ENCODE measurements at regions not wholly inside any gene's neighbourhood (a gene's known extent, or its start where the extent isn't known, plus 50 kb on each side); places are given as distances from the start of the nearest gene placed in this dataset.
"Not testable (repeated sequence)": the region's sequence is repeated elsewhere in the genome, so short reads cannot be mapped to it uniquely, and the experiment has no call there.

- DNase-seq (ENCODE audit: low read depth, low spot score); H3K27ac ChIP-seq (ENCODE audit: low read length): not testable (repeated sequence)
- WGBS (ENCODE audit: insufficient coverage, insufficient read length), result no CpG with 5 or more reads among the region's 6 CpGs
These were observed 124.6 kb upstream of the ANKRD30BL start for GRCh38 chr2:132286289-132286911.

GRCh38 chr2:132287910-132288309 is 126.2 kb upstream of the ANKRD30BL start:
- WGBS (ENCODE audit: insufficient coverage, insufficient read length), result no CpG with 5 or more reads among the region's 8 CpGs
- not testable (repeated sequence) for H3K36me3 ChIP-seq (ENCODE audit: control insufficient read depth, insufficient read depth, low read length); H3K9me3 ChIP-seq (ENCODE audit: control insufficient read depth, insufficient read depth, low read length); H3K4me1 ChIP-seq (ENCODE audit: control insufficient read depth, insufficient read depth, low read length); H3K4me3 ChIP-seq (ENCODE audit: low read length); DNase-seq (ENCODE audit: low read depth, low spot score); H3K27ac ChIP-seq (ENCODE audit: low read length); H3K27me3 ChIP-seq (ENCODE audit: control insufficient read depth, insufficient read depth, low read length)

More at GRCh38 chr2:132286289-132286911, 124.6 kb upstream of the ANKRD30BL start:
- H3K4me1 ChIP-seq (ENCODE audit: control insufficient read depth, insufficient read depth, low read length); H3K36me3 ChIP-seq (ENCODE audit: control insufficient read depth, insufficient read depth, low read length); H3K4me3 ChIP-seq (ENCODE audit: low read length); H3K27me3 ChIP-seq (ENCODE audit: control insufficient read depth, insufficient read depth, low read length); H3K9me3 ChIP-seq (ENCODE audit: control insufficient read depth, insufficient read depth, low read length): not testable (repeated sequence)

- not testable (repeated sequence) for DNase-seq (ENCODE audit: low read depth, low spot score); H3K9me3 ChIP-seq (ENCODE audit: control insufficient read depth, insufficient read depth, low read length); H3K27me3 ChIP-seq (ENCODE audit: control insufficient read depth, insufficient read depth, low read length); H3K4me3 ChIP-seq (ENCODE audit: low read length); H3K4me1 ChIP-seq (ENCODE audit: control insufficient read depth, insufficient read depth, low read length); H3K27ac ChIP-seq (ENCODE audit: low read length); H3K36me3 ChIP-seq (ENCODE audit: control insufficient read depth, insufficient read depth, low read length)
- WGBS (ENCODE audit: insufficient coverage, insufficient read length), result no CpG with 5 or more reads among the region's 4 CpGs
These were observed 127.4 kb upstream of the ANKRD30BL start for GRCh38 chr2:132289138-132289537.

- no CpG with 5 or more reads among the region's 6 CpGs for WGBS (ENCODE audit: insufficient coverage, insufficient read length)
- not testable (repeated sequence) for H3K9me3 ChIP-seq (ENCODE audit: control insufficient read depth, insufficient read depth, low read length); H3K4me1 ChIP-seq (ENCODE audit: control insufficient read depth, insufficient read depth, low read length); H3K27me3 ChIP-seq (ENCODE audit: control insufficient read depth, insufficient read depth, low read length); H3K27ac ChIP-seq (ENCODE audit: low read length); DNase-seq (ENCODE audit: low read depth, low spot score); H3K4me3 ChIP-seq (ENCODE audit: low read length); H3K36me3 ChIP-seq (ENCODE audit: control insufficient read depth, insufficient read depth, low read length)
These were observed 126.8 kb upstream of the GPR39 start for GRCh38 chr2:132289812-132290211.

GRCh38 chr2:132300592-132301378 is 115.8 kb upstream of the GPR39 start:
- not testable (repeated sequence) for DNase-seq (ENCODE audit: low read depth, low spot score); H3K4me1 ChIP-seq (ENCODE audit: control insufficient read depth, insufficient read depth, low read length); H3K4me3 ChIP-seq (ENCODE audit: low read length); H3K27me3 ChIP-seq (ENCODE audit: control insufficient read depth, insufficient read depth, low read length); H3K9me3 ChIP-seq (ENCODE audit: control insufficient read depth, insufficient read depth, low read length); H3K27ac ChIP-seq (ENCODE audit: low read length); H3K36me3 ChIP-seq (ENCODE audit: control insufficient read depth, insufficient read depth, low read length)
- whole genome bisulfite sequencing (ENCODE audit: insufficient coverage, insufficient read length), result no CpG with 5 or more reads among the region's 2 CpGs

GRCh38 chr2:132304661-132305380 is 111.8 kb upstream of the GPR39 start:
- peak overlapping the region; percentile 61; the same call in 1 of the 2 replicates for H3K4me3 ChIP-seq (ENCODE audit: low read length)
- H3K4me1 ChIP-seq (ENCODE audit: control insufficient read depth, insufficient read depth, low read length); H3K36me3 ChIP-seq (ENCODE audit: control insufficient read depth, insufficient read depth, low read length); H3K9me3 ChIP-seq (ENCODE audit: control insufficient read depth, insufficient read depth, low read length); H3K27me3 ChIP-seq (ENCODE audit: control insufficient read depth, insufficient read depth, low read length); H3K27ac ChIP-seq (ENCODE audit: low read length): not testable (repeated sequence)
- no CpG with 5 or more reads among the region's 27 CpGs for WGBS (ENCODE audit: insufficient coverage, insufficient read length)
- peak; percentile 79 for DNase-seq (ENCODE audit: low read depth, low spot score)

- H3K4me1 ChIP-seq (ENCODE audit: control insufficient read depth, insufficient read depth, low read length); H3K36me3 ChIP-seq (ENCODE audit: control insufficient read depth, insufficient read depth, low read length); DNase-seq (ENCODE audit: low read depth, low spot score); H3K27me3 ChIP-seq (ENCODE audit: control insufficient read depth, insufficient read depth, low read length); H3K27ac ChIP-seq (ENCODE audit: low read length); H3K9me3 ChIP-seq (ENCODE audit: control insufficient read depth, insufficient read depth, low read length); H3K4me3 ChIP-seq (ENCODE audit: low read length): not testable (repeated sequence)
- no CpG with 5 or more reads among the region's 2 CpGs for WGBS (ENCODE audit: insufficient coverage, insufficient read length)
These were observed 108.9 kb upstream of the GPR39 start for GRCh38 chr2:132307613-132308198.

GRCh38 chr2:132309203-132309602 is 107.4 kb upstream of the GPR39 start:
- H3K36me3 ChIP-seq (ENCODE audit: control insufficient read depth, insufficient read depth, low read length), result not testable (repeated sequence)
- WGBS (ENCODE audit: insufficient coverage, insufficient read length), result no CpG with 5 or more reads among the region's 1 CpG

GRCh38 chr2:132315546-132315945 is 101.1 kb upstream of the GPR39 start:
- not testable (repeated sequence) for DNase-seq (ENCODE audit: low read depth, low spot score)
- WGBS (ENCODE audit: insufficient coverage, insufficient read length), result no CpG with 5 or more reads among the region's 2 CpGs

More at GRCh38 chr2:132309203-132309602, 107.4 kb upstream of the GPR39 start:
- H3K27ac ChIP-seq (ENCODE audit: low read length); DNase-seq (ENCODE audit: low read depth, low spot score); H3K4me3 ChIP-seq (ENCODE audit: low read length); H3K27me3 ChIP-seq (ENCODE audit: control insufficient read depth, insufficient read depth, low read length); H3K4me1 ChIP-seq (ENCODE audit: control insufficient read depth, insufficient read depth, low read length); H3K9me3 ChIP-seq (ENCODE audit: control insufficient read depth, insufficient read depth, low read length): not testable (repeated sequence)

GRCh38 chr2:132317026-132317680 is 99.5 kb upstream of the GPR39 start:
- not testable (repeated sequence) for H3K27ac ChIP-seq (ENCODE audit: low read length); H3K27me3 ChIP-seq (ENCODE audit: control insufficient read depth, insufficient read depth, low read length); H3K9me3 ChIP-seq (ENCODE audit: control insufficient read depth, insufficient read depth, low read length); DNase-seq (ENCODE audit: low read depth, low spot score); H3K4me1 ChIP-seq (ENCODE audit: control insufficient read depth, insufficient read depth, low read length); H3K4me3 ChIP-seq (ENCODE audit: low read length); H3K36me3 ChIP-seq (ENCODE audit: control insufficient read depth, insufficient read depth, low read length)
- no CpG with 5 or more reads among the region's 6 CpGs for WGBS (ENCODE audit: insufficient coverage, insufficient read length)

More at GRCh38 chr2:132315546-132315945, 101.1 kb upstream of the GPR39 start:
- H3K27me3 ChIP-seq (ENCODE audit: control insufficient read depth, insufficient read depth, low read length); H3K9me3 ChIP-seq (ENCODE audit: control insufficient read depth, insufficient read depth, low read length); H3K4me3 ChIP-seq (ENCODE audit: low read length); H3K36me3 ChIP-seq (ENCODE audit: control insufficient read depth, insufficient read depth, low read length); H3K4me1 ChIP-seq (ENCODE audit: control insufficient read depth, insufficient read depth, low read length); H3K27ac ChIP-seq (ENCODE audit: low read length): not testable (repeated sequence)

Data from iPS DF 6.9 (cell line).